ENCODE measurements at regions not wholly inside any gene's neighbourhood (a gene's known extent, or its start where the extent isn't known, plus 50 kb on each side); places are given as distances from the start of the nearest gene placed in this dataset.
A peak's percentile ranks its signal among the peaks of the same experiment; 100 is the strongest.

DNA sequence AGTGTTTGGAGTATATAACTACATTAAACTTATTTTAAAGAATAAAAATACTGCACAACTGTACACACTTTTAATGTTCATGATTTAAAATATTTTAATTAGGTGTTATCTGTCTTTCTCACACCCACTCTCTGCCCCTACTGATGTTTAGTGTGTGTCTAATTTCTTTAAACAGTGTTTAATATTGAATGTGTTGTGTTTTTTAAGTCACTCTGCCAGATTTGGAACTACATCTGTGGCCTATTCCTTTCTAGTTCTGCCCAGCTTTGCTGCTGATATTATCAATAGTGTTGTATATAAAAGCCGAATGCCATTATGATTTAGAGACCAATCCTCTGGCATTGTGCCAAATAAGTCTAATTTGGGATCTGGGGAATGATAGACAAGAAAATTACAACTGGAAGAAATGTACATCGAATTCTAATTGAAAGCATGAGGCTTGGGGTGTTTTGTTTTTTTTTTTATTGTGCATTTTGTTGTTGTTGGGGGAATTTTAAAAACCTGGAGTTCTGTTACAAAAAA is 398.0 kb downstream of the CPS1 start:
- no peak overlapping the region for H3K4me3 ChIP-seq (ENCODE audit: low read depth, low read length)
- TF ChIP-seq, protein P1, sequence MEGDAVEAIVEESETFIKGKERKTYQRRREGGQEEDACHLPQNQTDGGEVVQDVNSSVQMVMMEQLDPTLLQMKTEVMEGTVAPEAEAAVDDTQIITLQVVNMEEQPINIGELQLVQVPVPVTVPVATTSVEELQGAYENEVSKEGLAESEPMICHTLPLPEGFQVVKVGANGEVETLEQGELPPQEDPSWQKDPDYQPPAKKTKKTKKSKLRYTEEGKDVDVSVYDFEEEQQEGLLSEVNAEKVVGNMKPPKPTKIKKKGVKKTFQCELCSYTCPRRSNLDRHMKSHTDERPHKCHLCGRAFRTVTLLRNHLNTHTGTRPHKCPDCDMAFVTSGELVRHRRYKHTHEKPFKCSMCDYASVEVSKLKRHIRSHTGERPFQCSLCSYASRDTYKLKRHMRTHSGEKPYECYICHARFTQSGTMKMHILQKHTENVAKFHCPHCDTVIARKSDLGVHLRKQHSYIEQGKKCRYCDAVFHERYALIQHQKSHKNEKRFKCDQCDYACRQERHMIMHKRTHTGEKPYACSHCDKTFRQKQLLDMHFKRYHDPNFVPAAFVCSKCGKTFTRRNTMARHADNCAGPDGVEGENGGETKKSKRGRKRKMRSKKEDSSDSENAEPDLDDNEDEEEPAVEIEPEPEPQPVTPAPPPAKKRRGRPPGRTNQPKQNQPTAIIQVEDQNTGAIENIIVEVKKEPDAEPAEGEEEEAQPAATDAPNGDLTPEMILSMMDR (IDR thresholded peaks at IDR 0.05; ENCODE audit: low read depth, low read length, missing control alignments), result no peak
- in situ Hi-C loops (cut with HindIII; ENCODE audit: low sequenced_read_pairs), result no loop called here
- no peak for DNase-seq (ENCODE audit: low read depth)

DNA sequence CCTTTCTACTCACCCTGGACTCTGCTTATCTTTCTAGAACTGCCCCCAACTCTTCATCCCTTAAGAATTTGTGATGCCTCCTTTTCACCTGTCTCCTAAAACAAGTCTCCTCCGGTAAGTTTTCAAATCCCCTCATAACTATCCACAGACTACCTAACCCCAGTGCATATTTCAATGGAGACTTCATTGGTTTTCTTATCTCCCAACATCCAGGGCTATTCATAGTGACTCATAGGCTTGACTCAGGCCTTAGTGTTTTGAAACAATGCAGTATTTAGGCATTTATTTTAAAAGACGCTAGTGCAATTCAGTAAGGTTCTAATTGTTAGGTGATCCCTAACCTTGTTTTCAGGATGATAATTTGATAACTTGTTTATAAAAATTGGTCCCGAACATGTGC is 399.2 kb downstream of the CPS1 start:
- no peak overlapping the region for H3K4me3 ChIP-seq (ENCODE audit: low read depth, low read length)
- TF ChIP-seq, protein P1 (IDR thresholded peaks at IDR 0.05; ENCODE audit: low read depth, low read length, missing control alignments), result no peak
- in situ Hi-C loops (cut with HindIII; ENCODE audit: low sequenced_read_pairs), result no loop called here

DNA sequence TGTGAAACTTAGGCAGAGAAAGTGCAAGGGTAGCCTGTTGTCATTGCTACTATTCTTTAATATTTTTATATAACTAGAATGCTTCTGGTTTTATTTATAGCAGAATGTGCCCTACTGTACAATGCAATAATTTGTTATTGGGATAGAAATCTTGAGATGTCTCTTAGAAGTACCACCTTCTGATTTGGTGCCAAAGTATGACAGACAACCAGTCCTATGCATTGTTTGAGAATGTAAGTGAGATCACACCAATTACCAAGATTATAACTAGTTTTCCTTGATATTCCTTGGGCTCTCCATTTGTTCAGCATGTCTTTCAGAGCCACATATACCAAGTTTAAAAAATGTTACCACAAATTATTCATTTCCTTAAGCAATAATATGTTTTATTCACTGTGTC is 399.7 kb downstream of the CPS1 start:
- in situ Hi-C loops (cut with HindIII; ENCODE audit: low sequenced_read_pairs), result no loop called here
- H3K4me3 ChIP-seq (ENCODE audit: low read depth, low read length), result no peak overlapping the region
- no peak for DNase-seq (ENCODE audit: low read depth)
- TF ChIP-seq, protein P1 (IDR thresholded peaks at IDR 0.05; ENCODE audit: low read depth, low read length, missing control alignments), result no peak

More for the DNA sequence above, 399.2 kb downstream of the CPS1 start:
- peak; percentile 42 for DNase-seq (ENCODE audit: low read depth)

DNA sequence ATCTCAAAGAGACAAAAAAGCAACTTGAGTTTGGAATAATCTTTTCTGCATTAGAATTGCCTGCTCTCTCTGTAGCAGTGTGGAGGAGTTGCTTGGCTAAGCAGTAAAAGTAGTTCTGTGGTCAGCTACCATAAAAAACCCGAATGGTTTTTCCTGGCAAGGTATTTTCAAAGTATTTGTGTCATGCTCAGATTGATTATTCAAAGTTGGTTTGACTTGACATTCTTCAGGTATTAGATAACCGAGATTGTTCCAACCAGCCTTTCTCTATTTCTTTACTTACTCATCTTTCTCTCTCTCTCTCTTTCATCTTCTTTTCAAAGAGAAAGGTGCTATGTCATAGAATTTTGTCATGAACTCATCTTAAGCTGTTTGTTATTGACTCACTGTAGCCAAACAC is 404.9 kb downstream of the CPS1 start:
- TF ChIP-seq, protein P1 (IDR thresholded peaks at IDR 0.05; ENCODE audit: low read depth, low read length, missing control alignments), result no peak
- H3K4me3 ChIP-seq (ENCODE audit: low read depth, low read length), result no peak overlapping the region
- in situ Hi-C loops (cut with HindIII; ENCODE audit: low sequenced_read_pairs), result no loop called here
- DNase-seq (ENCODE audit: low read depth), result peak; percentile 56

DNA sequence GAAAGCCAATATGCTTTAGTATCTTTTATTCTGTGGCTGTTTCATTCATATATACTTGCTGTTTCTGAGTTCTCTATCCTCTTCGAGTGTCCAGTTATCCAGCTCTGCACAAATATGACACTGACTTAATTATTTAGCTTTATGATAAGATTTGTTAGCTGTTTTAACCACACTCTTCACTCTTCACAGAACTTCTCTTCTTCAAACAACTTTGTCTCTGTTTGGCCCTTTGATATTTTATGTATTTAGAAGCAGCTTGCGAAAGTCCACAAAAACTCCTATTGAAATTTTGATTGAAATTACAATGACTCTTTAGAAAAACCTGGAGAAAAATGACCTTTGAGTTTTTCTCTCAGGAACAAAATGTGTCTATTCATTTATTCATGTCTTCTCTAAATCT is 407.0 kb downstream of the CPS1 start:
- in situ Hi-C loops (cut with HindIII; ENCODE audit: low sequenced_read_pairs), result no loop called here
- no peak for DNase-seq (ENCODE audit: low read depth)
- TF ChIP-seq, protein P1 (IDR thresholded peaks at IDR 0.05; ENCODE audit: low read depth, low read length, missing control alignments), result no peak
- H3K4me3 ChIP-seq (ENCODE audit: low read depth, low read length), result no peak overlapping the region

DNA sequence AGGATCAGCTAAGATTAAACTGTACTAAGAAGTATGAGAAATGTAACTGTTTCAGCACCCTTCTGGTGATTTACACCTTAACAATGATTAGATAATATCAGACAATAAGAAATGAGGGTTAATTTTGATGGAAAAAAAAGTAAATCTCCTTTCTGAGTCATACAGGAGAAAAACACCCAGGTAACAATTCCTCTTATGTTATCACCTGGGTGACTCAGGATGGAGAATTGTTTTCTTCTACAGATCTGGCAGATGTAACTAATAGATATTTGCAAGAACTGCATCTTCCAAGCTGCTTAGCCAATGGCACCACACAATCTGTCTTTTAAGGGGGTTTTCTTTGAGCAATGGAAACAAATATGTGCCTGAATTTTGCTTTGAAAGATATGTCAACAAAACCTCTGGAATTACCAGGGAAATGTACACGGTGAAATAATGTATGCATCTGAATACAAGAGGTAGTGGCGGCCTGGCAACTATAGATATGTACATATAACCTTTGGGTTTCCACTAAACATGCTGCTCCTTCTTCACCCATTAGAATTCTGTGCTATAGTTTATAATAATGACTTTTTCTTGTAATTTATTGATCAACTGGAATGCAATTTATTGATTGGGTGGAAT is 407.9 kb downstream of the CPS1 start:
- in situ Hi-C loops (cut with HindIII; ENCODE audit: low sequenced_read_pairs), result no loop called here
- no peak for DNase-seq (ENCODE audit: low read depth)

More for the DNA sequence above, 407.9 kb downstream of the CPS1 start:
- H3K4me3 ChIP-seq (ENCODE audit: low read depth, low read length), result no peak overlapping the region
- TF ChIP-seq, protein P1 (IDR thresholded peaks at IDR 0.05; ENCODE audit: low read depth, low read length, missing control alignments), result no peak
